HL-60 (cell line): ENCODE measurements at regions not wholly inside any gene's neighbourhood (a gene's known extent, or its start where the extent isn't known, plus 50 kb on each side); places are given as distances from the start of the nearest gene placed in this dataset.

Experiments
- TF ChIP-seq, protein P1 (sequence below): IDR thresholded peaks from 2 replicates; pipeline ENCODE4 v1.6.1; 2012; ENCODE audit warnings: low read depth; ENCODE audit not compliant: insufficient replicate concordance
- TF ChIP-seq, protein P2 (sequence below): IDR thresholded peaks from one replicate; pipeline ENCODE4 v1.5.1; 2011; ENCODE audit warnings: low read length, control low read depth, inconsistent platforms; ENCODE audit not compliant: insufficient read depth

DNA sequence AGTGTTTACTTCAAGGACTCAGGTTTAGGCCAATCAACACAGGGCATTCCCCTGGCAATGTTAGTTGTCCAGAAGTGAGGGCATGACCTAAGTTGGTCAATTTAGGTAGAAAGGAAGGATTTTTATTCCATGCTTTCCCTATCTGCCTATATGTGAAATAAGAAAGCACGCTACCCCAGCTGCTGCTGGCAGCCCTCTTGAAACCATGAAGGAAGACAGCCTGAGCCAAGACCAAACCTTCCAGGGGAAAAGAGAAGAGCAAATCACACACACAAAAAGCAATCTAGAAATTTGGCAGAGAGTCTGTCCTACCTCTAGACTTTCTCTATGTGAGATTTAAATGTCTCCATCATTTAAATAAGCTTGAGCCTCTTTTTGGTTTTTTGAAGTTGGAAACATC is 387.6 kb downstream of the TNS1 start:
- TF ChIP-seq, protein P1, sequence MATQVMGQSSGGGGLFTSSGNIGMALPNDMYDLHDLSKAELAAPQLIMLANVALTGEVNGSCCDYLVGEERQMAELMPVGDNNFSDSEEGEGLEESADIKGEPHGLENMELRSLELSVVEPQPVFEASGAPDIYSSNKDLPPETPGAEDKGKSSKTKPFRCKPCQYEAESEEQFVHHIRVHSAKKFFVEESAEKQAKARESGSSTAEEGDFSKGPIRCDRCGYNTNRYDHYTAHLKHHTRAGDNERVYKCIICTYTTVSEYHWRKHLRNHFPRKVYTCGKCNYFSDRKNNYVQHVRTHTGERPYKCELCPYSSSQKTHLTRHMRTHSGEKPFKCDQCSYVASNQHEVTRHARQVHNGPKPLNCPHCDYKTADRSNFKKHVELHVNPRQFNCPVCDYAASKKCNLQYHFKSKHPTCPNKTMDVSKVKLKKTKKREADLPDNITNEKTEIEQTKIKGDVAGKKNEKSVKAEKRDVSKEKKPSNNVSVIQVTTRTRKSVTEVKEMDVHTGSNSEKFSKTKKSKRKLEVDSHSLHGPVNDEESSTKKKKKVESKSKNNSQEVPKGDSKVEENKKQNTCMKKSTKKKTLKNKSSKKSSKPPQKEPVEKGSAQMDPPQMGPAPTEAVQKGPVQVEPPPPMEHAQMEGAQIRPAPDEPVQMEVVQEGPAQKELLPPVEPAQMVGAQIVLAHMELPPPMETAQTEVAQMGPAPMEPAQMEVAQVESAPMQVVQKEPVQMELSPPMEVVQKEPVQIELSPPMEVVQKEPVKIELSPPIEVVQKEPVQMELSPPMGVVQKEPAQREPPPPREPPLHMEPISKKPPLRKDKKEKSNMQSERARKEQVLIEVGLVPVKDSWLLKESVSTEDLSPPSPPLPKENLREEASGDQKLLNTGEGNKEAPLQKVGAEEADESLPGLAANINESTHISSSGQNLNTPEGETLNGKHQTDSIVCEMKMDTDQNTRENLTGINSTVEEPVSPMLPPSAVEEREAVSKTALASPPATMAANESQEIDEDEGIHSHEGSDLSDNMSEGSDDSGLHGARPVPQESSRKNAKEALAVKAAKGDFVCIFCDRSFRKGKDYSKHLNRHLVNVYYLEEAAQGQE, result no peak
- TF ChIP-seq, protein P2, sequence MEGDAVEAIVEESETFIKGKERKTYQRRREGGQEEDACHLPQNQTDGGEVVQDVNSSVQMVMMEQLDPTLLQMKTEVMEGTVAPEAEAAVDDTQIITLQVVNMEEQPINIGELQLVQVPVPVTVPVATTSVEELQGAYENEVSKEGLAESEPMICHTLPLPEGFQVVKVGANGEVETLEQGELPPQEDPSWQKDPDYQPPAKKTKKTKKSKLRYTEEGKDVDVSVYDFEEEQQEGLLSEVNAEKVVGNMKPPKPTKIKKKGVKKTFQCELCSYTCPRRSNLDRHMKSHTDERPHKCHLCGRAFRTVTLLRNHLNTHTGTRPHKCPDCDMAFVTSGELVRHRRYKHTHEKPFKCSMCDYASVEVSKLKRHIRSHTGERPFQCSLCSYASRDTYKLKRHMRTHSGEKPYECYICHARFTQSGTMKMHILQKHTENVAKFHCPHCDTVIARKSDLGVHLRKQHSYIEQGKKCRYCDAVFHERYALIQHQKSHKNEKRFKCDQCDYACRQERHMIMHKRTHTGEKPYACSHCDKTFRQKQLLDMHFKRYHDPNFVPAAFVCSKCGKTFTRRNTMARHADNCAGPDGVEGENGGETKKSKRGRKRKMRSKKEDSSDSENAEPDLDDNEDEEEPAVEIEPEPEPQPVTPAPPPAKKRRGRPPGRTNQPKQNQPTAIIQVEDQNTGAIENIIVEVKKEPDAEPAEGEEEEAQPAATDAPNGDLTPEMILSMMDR, result no peak
